Neural progenitor cell (in vitro differentiated cells): ENCODE measurements at regions not wholly inside any gene's neighbourhood (a gene's known extent, or its start where the extent isn't known, plus 50 kb on each side); places are given as distances from the start of the nearest gene placed in this dataset.

ENCODE experiments used
- DNase-seq: peaks from one replicate; pipeline ENCODE4 v3.0.0-alpha.2; 2016; ENCODE audit warnings: low spot score
- H2AFZ ChIP-seq: fragments of 200-600 bp; sonication (generic); replicated peaks from 2 replicates; pipeline ENCODE4 v1.6.1; 2016; ENCODE audit warnings: antibody characterized with exemption
- H3F3A ChIP-seq: fragments of 200-600 bp; sonication (generic); 2 replicates; pipeline ENCODE4 v1.6.1; 2016; ENCODE audit warnings: antibody characterized with exemption, low read depth
- H3K27ac ChIP-seq: fragments of 200-600 bp; sonication (generic); 2 replicates; pipeline ENCODE4 v1.5.1; 2016; ENCODE audit warnings: mild to moderate bottlenecking
- H3K27me3 ChIP-seq: fragments of 200-600 bp; sonication (generic); 2 replicates; pipeline ENCODE4 v1.6.1; 2016; ENCODE audit warnings: mild to moderate bottlenecking, moderate library complexity
- H3K36me3 ChIP-seq: fragments of 200-600 bp; sonication (generic); 2 replicates; pipeline ENCODE4 v1.5.1; 2016
- H3K4me1 ChIP-seq: fragments of 200-600 bp; sonication (generic); 2 replicates; pipeline ENCODE4 v1.6.1; 2016; ENCODE audit warnings: mixed run types
- H3K4me2 ChIP-seq: fragments of 200-600 bp; sonication (generic); 2 replicates; pipeline ENCODE4 v1.6.1; 2016
- H3K4me3 ChIP-seq: fragments of 200-600 bp; sonication (generic); 2 replicates; pipeline ENCODE4 v1.5.1; 2016
- H3K79me2 ChIP-seq: fragments of 200-600 bp; sonication (generic); 2 replicates; pipeline ENCODE4 v1.6.1; 2016; ENCODE audit warnings: low read depth
- H3K9ac ChIP-seq: fragments of 200-600 bp; sonication (generic); 2 replicates; pipeline ENCODE4 v1.6.1; 2016
- H3K9me3 ChIP-seq: fragments of 200-600 bp; sonication (generic); 2 replicates; pipeline ENCODE4 v1.5.1; 2016; ENCODE audit warnings: low read depth
- H4K20me1 ChIP-seq: fragments of 200-600 bp; sonication (generic); 2 replicates; pipeline ENCODE4 v1.6.1; 2016; ENCODE audit warnings: low read depth
- H3K27ac Mint-ChIP-seq: 3 replicates; pipeline ENCODE4 v1.8.0; 2021; ENCODE audit warnings: mixed read lengths
- H3K27me3 Mint-ChIP-seq: 2 replicates; pipeline ENCODE4 v1.8.0; 2022; ENCODE audit warnings: low read depth, mild to moderate bottlenecking, inconsistent platforms, moderate library complexity, mixed read lengths; ENCODE audit not compliant: insufficient read depth
- H3K36me3 Mint-ChIP-seq: 3 replicates; pipeline ENCODE4 v1.8.0; 2021; ENCODE audit warnings: mixed read lengths
- H3K4me1 Mint-ChIP-seq: 3 replicates; pipeline ENCODE4 v1.8.0; 2021; ENCODE audit warnings: mixed read lengths
- H3K4me3 Mint-ChIP-seq: 3 replicates; pipeline ENCODE4 v1.8.0; 2021; ENCODE audit warnings: mild to moderate bottlenecking, moderate library complexity, mixed read lengths
- H3K9me3 Mint-ChIP-seq: 3 replicates; pipeline ENCODE4 v1.8.0; 2020; ENCODE audit warnings: mixed read lengths
- EZH2 ChIP-seq: fragments of 200-600 bp; sonication (generic); IDR thresholded peaks from 2 replicates; pipeline ENCODE4 v1.6.1; 2017; ENCODE audit warnings: antibody characterized with exemption, mild to moderate bottlenecking, moderate library complexity
- EZH2phosphoT487 ChIP-seq: fragments of 200-600 bp; sonication (generic); IDR thresholded peaks from 2 replicates; pipeline ENCODE4 v1.6.1; 2017; ENCODE audit warnings: antibody characterized with exemption
- TF ChIP-seq, protein P1 (sequence below): fragments of 200-600 bp; sonication (generic); IDR thresholded peaks from 2 replicates; pipeline ENCODE4 v1.5.1; 2017; ENCODE audit warnings: antibody characterized with exemption, mild to moderate bottlenecking

DNA sequence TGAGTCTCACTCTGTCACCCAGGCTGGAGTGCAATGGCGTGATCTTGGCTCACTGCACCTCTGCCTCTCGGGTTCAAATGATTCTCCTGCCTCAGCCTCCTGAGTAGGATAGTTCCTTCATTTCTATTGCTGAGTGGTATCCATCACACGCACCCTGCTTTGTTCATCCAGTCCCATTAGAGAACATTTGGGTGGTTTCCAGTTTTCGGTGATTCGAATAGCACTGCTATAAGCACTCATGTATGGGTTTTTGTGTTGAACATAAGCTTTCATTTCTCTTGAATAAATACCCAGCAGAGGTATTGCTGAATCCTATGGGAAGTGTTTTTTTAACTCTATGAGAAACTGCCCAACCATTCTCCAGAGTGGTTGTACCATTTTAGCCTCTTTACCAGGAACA is 147.3 kb downstream of the DDX1 start:
- H3K27ac ChIP-seq = no peak overlapping the region
- no peak overlapping the region for H2AFZ ChIP-seq
- no peaks in the 10 kb centered on the region for H3K27me3 ChIP-seq
- Mint-ChIP-seq H3K9me3 (peaks cover 14% of the 10 kb centered on the region), H3K4me1 (peaks cover 16% of the 10 kb centered on the region), H3K27ac (no peak overlapping the region), H3K36me3 (no peaks in the 10 kb centered on the region), H3K4me3 (no peak overlapping the region), H3K27me3 (peaks cover 4% of the 10 kb centered on the region)
- H3K79me2 ChIP-seq = no peaks in the 10 kb centered on the region
- peaks cover 8% of the 10 kb centered on the region for H3K4me1 ChIP-seq
- no peak overlapping the region for H3K9ac ChIP-seq
- no peaks in the 10 kb centered on the region for H3K36me3 ChIP-seq
- no peak for DNase-seq
- peaks cover 7% of the 10 kb centered on the region for H3K9me3 ChIP-seq
- no peaks in the 10 kb centered on the region for H3F3A ChIP-seq
- H4K20me1 ChIP-seq = no peaks in the 10 kb centered on the region
- no peak overlapping the region for H3K4me2 ChIP-seq
- no peak overlapping the region for H3K4me3 ChIP-seq
- TF ChIP-seq, protein P1, sequence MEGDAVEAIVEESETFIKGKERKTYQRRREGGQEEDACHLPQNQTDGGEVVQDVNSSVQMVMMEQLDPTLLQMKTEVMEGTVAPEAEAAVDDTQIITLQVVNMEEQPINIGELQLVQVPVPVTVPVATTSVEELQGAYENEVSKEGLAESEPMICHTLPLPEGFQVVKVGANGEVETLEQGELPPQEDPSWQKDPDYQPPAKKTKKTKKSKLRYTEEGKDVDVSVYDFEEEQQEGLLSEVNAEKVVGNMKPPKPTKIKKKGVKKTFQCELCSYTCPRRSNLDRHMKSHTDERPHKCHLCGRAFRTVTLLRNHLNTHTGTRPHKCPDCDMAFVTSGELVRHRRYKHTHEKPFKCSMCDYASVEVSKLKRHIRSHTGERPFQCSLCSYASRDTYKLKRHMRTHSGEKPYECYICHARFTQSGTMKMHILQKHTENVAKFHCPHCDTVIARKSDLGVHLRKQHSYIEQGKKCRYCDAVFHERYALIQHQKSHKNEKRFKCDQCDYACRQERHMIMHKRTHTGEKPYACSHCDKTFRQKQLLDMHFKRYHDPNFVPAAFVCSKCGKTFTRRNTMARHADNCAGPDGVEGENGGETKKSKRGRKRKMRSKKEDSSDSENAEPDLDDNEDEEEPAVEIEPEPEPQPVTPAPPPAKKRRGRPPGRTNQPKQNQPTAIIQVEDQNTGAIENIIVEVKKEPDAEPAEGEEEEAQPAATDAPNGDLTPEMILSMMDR = no peak
- TF ChIP-seq EZH2phosphoT487 (no peak), EZH2 (no peak)

DNA sequence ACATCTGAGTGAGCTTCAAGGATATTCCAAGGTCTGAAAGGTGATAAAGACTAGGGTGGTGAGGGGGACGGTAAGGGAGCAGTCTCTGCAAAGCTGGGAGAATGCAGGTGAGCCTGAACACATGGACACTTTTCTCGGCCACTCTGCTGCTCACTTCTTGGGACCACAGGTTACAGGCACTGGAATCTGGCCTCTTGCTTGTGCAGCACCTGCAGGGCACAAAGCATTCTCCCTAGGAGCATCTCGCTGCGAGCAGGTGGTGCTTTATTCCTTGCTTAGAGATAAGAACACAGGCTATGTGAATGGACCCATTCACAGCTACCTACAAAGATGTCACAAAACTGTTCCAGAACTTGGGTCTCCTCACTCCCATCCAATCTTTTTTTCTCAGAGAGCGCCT is 153.2 kb downstream of the DDX1 start:
- H3K27ac Mint-ChIP-seq = no peak overlapping the region
- Histone ChIP-seq H3K9me3 (peaks cover 7% of the 10 kb centered on the region), H2AFZ (no peak overlapping the region), H3K27ac (no peak overlapping the region), H3K9ac (no peak overlapping the region), H3F3A (peaks cover 16% of the 10 kb centered on the region), H3K79me2 (no peaks in the 10 kb centered on the region), H3K36me3 (no peaks in the 10 kb centered on the region), H3K4me1 (peaks cover 19% of the 10 kb centered on the region), H4K20me1 (no peaks in the 10 kb centered on the region), H3K27me3 (no peaks in the 10 kb centered on the region), H3K4me2 (no peak overlapping the region), H3K4me3 (no peak overlapping the region)
- H3K9me3 Mint-ChIP-seq = peaks cover 14% of the 10 kb centered on the region
- peaks cover 28% of the 10 kb centered on the region for H3K4me1 Mint-ChIP-seq
- TF ChIP-seq EZH2 (no peak), EZH2phosphoT487 (no peak)
- TF ChIP-seq, protein P1 = no peak
- H3K4me3 Mint-ChIP-seq = no peak overlapping the region
- peaks cover 2% of the 10 kb centered on the region for H3K27me3 Mint-ChIP-seq
- DNase-seq = no peak
- no peaks in the 10 kb centered on the region for H3K36me3 Mint-ChIP-seq

DNA sequence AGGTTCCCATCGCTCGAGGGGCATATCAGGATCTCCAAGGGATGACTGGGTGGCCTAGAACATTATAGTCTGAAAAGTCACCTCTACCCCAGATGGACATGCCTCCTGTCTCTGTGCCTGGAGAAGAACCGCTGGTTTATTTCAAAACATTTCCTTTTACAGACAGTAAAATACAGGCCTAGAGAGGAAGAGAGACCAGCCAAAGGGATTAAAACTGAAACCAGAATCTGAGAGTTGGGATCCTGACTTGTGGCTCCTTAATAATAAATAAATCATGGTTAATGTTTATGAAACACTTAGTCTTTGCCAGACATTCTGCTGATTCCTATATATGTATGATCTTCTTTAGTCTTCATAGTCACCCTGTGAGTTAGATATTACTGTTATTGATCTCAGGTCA is 153.7 kb downstream of the DDX1 start:
- Histone ChIP-seq H3K9ac (no peak overlapping the region), H3K4me2 (no peak overlapping the region), H2AFZ (no peak overlapping the region), H3K4me1 (peaks cover 19% of the 10 kb centered on the region), H3K27me3 (no peaks in the 10 kb centered on the region), H3K36me3 (no peaks in the 10 kb centered on the region), H3K4me3 (no peak overlapping the region), H3K27ac (no peak overlapping the region), H3K79me2 (no peaks in the 10 kb centered on the region), H3F3A (peaks cover 16% of the 10 kb centered on the region), H4K20me1 (no peaks in the 10 kb centered on the region), H3K9me3 (peaks cover 7% of the 10 kb centered on the region)
- H3K27ac Mint-ChIP-seq = no peak overlapping the region
- peaks cover 30% of the 10 kb centered on the region for H3K4me1 Mint-ChIP-seq
- no peak for TF ChIP-seq EZH2phosphoT487
- TF ChIP-seq EZH2 = no peak
- TF ChIP-seq, protein P1 = no peak
- no peak overlapping the region for H3K4me3 Mint-ChIP-seq
- H3K27me3 Mint-ChIP-seq = peaks cover 4% of the 10 kb centered on the region
- no peaks in the 10 kb centered on the region for H3K36me3 Mint-ChIP-seq
- H3K9me3 Mint-ChIP-seq = peaks cover 13% of the 10 kb centered on the region
- DNase-seq = no peak
